CD14-positive monocyte (primary cell): ENCODE measurements at regions not wholly inside any gene's neighbourhood (a gene's known extent, or its start where the extent isn't known, plus 50 kb on each side); places are given as distances from the start of the nearest gene placed in this dataset.

ENCODE experiments used
- DNase-seq, 3 donors: peaks; one replicate each; pipeline ENCODE4 v3.0.0-alpha.2; 2011 to 2022
- H2AFZ ChIP-seq: 2 replicates; pipeline ENCODE4 v1.6.0; 2012; ENCODE audit warnings: mild to moderate bottlenecking, low read depth, low read length, inconsistent platforms; ENCODE audit not compliant: insufficient read depth, poor library complexity, severe bottlenecking
- H3K27ac ChIP-seq, 2 donors: 1 replicate in 1 of 2; 2 replicates in 1 of 2; pipeline ENCODE4 v1.5.1; 2012 to 2013; ENCODE audit warnings: low read length in 2 of 2, control low read depth in 1 of 2, inconsistent platforms in 1 of 2, low read depth in 1 of 2, mild to moderate bottlenecking in 1 of 2
- H3K27me3 ChIP-seq, 2 donors: one replicate each; pipeline versions ENCODE4 v1.6.0 to v1.6.1; 2011 to 2013; ENCODE audit warnings: low read length in 2 of 2; ENCODE audit not compliant: control insufficient read depth in 2 of 2, insufficient read depth in 2 of 2
- H3K36me3 ChIP-seq, 2 donors: replicated peaks in 1 of 2; 1 replicate in 1 of 2; 2 replicates in 1 of 2; pipeline versions ENCODE4 v1.5.1 to v1.6.1; 2012 to 2013; ENCODE audit warnings: low read length in 2 of 2, control low read depth in 1 of 2, inconsistent platforms in 1 of 2, mild to moderate bottlenecking in 1 of 2; ENCODE audit not compliant: insufficient read depth in 2 of 2, control insufficient read depth in 1 of 2
- H3K4me1 ChIP-seq, 2 donors: 1 replicate in 1 of 2; 2 replicates in 1 of 2; pipeline versions ENCODE4 v1.5.1 to v1.6.1; 2012 to 2013; ENCODE audit warnings: low read length in 2 of 2, control low read depth in 1 of 2, inconsistent platforms in 1 of 2, mild to moderate bottlenecking in 1 of 2, moderate library complexity in 1 of 2; ENCODE audit not compliant: insufficient read depth in 2 of 2, control insufficient read depth in 1 of 2
- H3K4me2 ChIP-seq: replicated peaks from 2 replicates; pipeline ENCODE3; 2012; ENCODE audit warnings: low read length, moderate library complexity, mild to moderate bottlenecking; ENCODE audit not compliant: poor library complexity, severe bottlenecking; ENCODE audit errors: extremely low read depth
- H3K4me3 ChIP-seq, 3 experiments: fragments of 200-600 bp in 1 of 3; sonication (generic) in 1 of 3; replicated peaks in 1 of 3; 1 replicate in 2 of 3; 2 replicates in 1 of 3; pipeline ENCODE4 v1.5.1; 2011 to 2013; ENCODE audit warnings: low read length in 3 of 3, mild to moderate bottlenecking in 3 of 3, control low read depth in 2 of 3, low read depth in 2 of 3, inconsistent platforms in 1 of 3, moderate library complexity in 1 of 3
- H3K79me2 ChIP-seq: 2 replicates; pipeline ENCODE4 v1.6.0; 2012; ENCODE audit warnings: mild to moderate bottlenecking, control low read depth, inconsistent platforms, low read length, moderate library complexity; ENCODE audit not compliant: insufficient read depth
- H3K9ac ChIP-seq: 2 replicates; pipeline ENCODE4 v1.6.0; 2017; ENCODE audit warnings: low read length, mild to moderate bottlenecking; ENCODE audit not compliant: insufficient read depth, poor library complexity, severe bottlenecking
- H3K9me3 ChIP-seq, 2 donors: replicated peaks in 1 of 2; 1 replicate in 1 of 2; 2 replicates in 1 of 2; pipeline versions ENCODE4 v1.5.1 to v1.6.1; 2012 to 2013; ENCODE audit warnings: low read length in 2 of 2, control low read depth in 1 of 2; ENCODE audit not compliant: control insufficient read depth in 1 of 2, insufficient read depth in 1 of 2
- H4K20me1 ChIP-seq: 2 replicates; pipeline ENCODE4 v1.6.0; 2012; ENCODE audit warnings: mild to moderate bottlenecking, low read length, control low read depth, moderate library complexity; ENCODE audit not compliant: insufficient read depth
- H3K27ac Mint-ChIP-seq, 7 donors: one replicate each; pipeline ENCODE4 v1.8.0; 2020; ENCODE audit warnings: mild to moderate bottlenecking in 7 of 7, mixed read lengths in 7 of 7, moderate library complexity in 6 of 7, inconsistent platforms in 2 of 7
- H3K27me3 Mint-ChIP-seq, 3 donors: one replicate each; pipeline ENCODE4 v1.8.0; 2021 to 2022; ENCODE audit warnings: low read depth in 3 of 3, mild to moderate bottlenecking in 3 of 3, mixed read lengths in 3 of 3, moderate library complexity in 3 of 3, inconsistent platforms in 1 of 3
- H3K36me3 Mint-ChIP-seq, 2 donors: one replicate each; pipeline ENCODE4 v1.8.0; 2020; ENCODE audit warnings: mixed read lengths in 2 of 2, inconsistent platforms in 1 of 2, mild to moderate bottlenecking in 1 of 2
- H3K4me1 Mint-ChIP-seq: one replicate; pipeline ENCODE4 v1.8.0; 2020; ENCODE audit warnings: mild to moderate bottlenecking, mixed read lengths
- H3K4me3 Mint-ChIP-seq, 2 donors: one replicate each; pipeline ENCODE4 v1.8.0; 2020; ENCODE audit warnings: mild to moderate bottlenecking in 2 of 2, mixed read lengths in 2 of 2, moderate library complexity in 1 of 2
- H3K9me3 Mint-ChIP-seq, 7 donors: one replicate each; pipeline ENCODE4 v1.8.0; 2020 to 2022; ENCODE audit warnings: mixed read lengths in 7 of 7, mild to moderate bottlenecking in 6 of 7, moderate library complexity in 6 of 7, inconsistent platforms in 2 of 7
- WGBS: methylation state at CpG from one replicate; pipeline ENCODE4 v1.1.5; 2013; ENCODE audit warnings: missing lambda C conversion rate; ENCODE audit not compliant: insufficient coverage; 5-methylcytosine and 5-hydroxymethylcytosine counted together
- intact Hi-C, 2 donors: fragments of 100-400 bp; cut with micrococcal nuclease; formaldehyde crosslinking; loops; one replicate each; pipeline versions ENCODE4 v1.15.0 to v1.15.1; 2023
- TF ChIP-seq, protein P1 (sequence below): fragments of 200-600 bp; IDR thresholded peaks from one replicate; pipeline ENCODE4 v1.8.0; 2022; ENCODE audit warnings: antibody characterized with exemption, mild to moderate bottlenecking

DNA sequence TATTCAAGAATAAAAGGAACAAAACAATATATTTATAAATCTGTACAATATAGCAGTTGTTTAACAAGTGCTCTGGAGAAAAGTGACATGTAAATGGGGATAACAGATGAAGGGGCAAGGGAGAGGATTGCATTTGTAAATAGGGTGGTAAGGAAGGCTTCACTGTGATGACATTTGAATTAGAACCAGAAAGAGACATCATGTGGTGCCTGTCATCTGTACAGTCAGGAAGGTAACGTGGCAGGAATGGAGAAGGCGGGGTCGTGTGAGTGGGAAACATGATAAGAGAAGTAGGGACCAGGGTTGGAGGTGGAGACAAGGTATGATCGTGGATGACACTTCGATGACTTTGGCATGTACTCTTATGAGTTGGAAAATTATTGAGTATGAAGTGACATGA lies 1393.6 kb upstream of the NXPH2 start:
- Histone ChIP-seq H3K79me2 (no peaks in the 10 kb centered on the region), H3K4me1 (no peaks in the 10 kb centered on the region), H3K27ac (no peak overlapping the region), H3K36me3 (no peaks in the 10 kb centered on the region), H4K20me1 (no peaks in the 10 kb centered on the region), H3K9ac (no peak overlapping the region), H3K9me3 (no peaks in the 10 kb centered on the region), H3K27me3 (no peaks in the 10 kb centered on the region), H2AFZ (no peak overlapping the region), H3K4me2 (no peak overlapping the region), H3K4me3 (no peak overlapping the region)
- Mint-ChIP-seq H3K4me3 (no peak overlapping the region), H3K9me3 (peaks cover 0 to 7% (median 2%) of the 10 kb centered on the region in 7 donors), H3K27ac (no peak overlapping the region), H3K4me1 (no peaks in the 10 kb centered on the region), H3K36me3 (no peaks in the 10 kb centered on the region), H3K27me3 (peaks cover 0 to 1% (median 1%) of the 10 kb centered on the region in 3 donors)
- DNase-seq, result no peak
- WGBS, result 93% methylated on average over 5 of the region's 5 CpGs
- TF ChIP-seq, protein P1, sequence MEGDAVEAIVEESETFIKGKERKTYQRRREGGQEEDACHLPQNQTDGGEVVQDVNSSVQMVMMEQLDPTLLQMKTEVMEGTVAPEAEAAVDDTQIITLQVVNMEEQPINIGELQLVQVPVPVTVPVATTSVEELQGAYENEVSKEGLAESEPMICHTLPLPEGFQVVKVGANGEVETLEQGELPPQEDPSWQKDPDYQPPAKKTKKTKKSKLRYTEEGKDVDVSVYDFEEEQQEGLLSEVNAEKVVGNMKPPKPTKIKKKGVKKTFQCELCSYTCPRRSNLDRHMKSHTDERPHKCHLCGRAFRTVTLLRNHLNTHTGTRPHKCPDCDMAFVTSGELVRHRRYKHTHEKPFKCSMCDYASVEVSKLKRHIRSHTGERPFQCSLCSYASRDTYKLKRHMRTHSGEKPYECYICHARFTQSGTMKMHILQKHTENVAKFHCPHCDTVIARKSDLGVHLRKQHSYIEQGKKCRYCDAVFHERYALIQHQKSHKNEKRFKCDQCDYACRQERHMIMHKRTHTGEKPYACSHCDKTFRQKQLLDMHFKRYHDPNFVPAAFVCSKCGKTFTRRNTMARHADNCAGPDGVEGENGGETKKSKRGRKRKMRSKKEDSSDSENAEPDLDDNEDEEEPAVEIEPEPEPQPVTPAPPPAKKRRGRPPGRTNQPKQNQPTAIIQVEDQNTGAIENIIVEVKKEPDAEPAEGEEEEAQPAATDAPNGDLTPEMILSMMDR, result no peak
- intact Hi-C loops, result no loop called here

DNA sequence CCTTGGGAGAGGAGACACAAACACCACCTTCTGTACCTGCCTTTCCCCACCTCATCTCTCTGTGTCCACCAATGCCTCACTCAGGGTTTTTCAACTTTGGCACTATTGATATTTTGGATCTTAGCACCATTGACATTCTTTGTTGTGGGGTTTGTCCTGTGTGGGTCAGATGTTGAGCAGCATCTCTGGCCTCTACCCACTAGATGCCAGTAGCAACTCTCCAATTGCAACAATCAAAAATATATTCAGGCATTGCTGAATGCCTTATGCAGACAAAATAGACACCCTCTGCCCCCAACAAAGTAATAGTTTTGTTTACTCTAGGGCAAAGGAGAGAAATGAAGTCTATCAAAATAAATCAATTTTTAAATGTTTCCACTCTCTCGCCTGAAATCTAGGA lies 1384.3 kb upstream of the NXPH2 start:
- H3K4me1 Mint-ChIP-seq, result no peaks in the 10 kb centered on the region
- no CpG with 5 or more reads among the region's 1 CpG for WGBS
- H3K27me3 Mint-ChIP-seq, result no peaks in the 10 kb centered on the region
- H4K20me1 ChIP-seq, result no peaks in the 10 kb centered on the region
- H3K27me3 ChIP-seq, result no peaks in the 10 kb centered on the region
- H3K4me1 ChIP-seq, result no peaks in the 10 kb centered on the region
- DNase-seq, result no peak
- H3K4me3 ChIP-seq, result no peak overlapping the region
- no peak overlapping the region for H3K4me2 ChIP-seq
- peaks cover 0 to 11% (median 1%) of the 10 kb centered on the region in 7 donors for H3K9me3 Mint-ChIP-seq
- peaks cover 4 to 6% of the 10 kb centered on the region in 2 donors for H3K9me3 ChIP-seq
- H3K27ac ChIP-seq, result no peak overlapping the region
- no peaks in the 10 kb centered on the region for H3K79me2 ChIP-seq
- no peak overlapping the region for H3K9ac ChIP-seq
- H3K27ac Mint-ChIP-seq, result no peak overlapping the region
- H2AFZ ChIP-seq, result no peak overlapping the region
- H3K36me3 ChIP-seq, result no peaks in the 10 kb centered on the region
- no peak overlapping the region for H3K4me3 Mint-ChIP-seq
- intact Hi-C loops, result no loop called here
- H3K36me3 Mint-ChIP-seq, result no peaks in the 10 kb centered on the region
- TF ChIP-seq, protein P1, result no peak
